GM18499 (cell line): ENCODE measurements at regions not wholly inside any gene's neighbourhood (a gene's known extent, or its start where the extent isn't known, plus 50 kb on each side); places are given as distances from the start of the nearest gene placed in this dataset.

Experiments used
- ATAC-seq: cut with Tn5 transposase; IDR thresholded peaks from one replicate; pipeline ENCODE4 v1.9.1; 2021; ENCODE audit warnings: moderate number of reproducible peaks; ENCODE audit not compliant: insufficient read depth, unreplicated experiment

- no peak for ATAC-seq
Observed at GRCh38 chr6:29884261-29884660, 56.6 kb downstream of the HLA-G start.

GRCh38 chr6:29886701-29887100 is 55.6 kb upstream of the HLA-A start:
- no peak for ATAC-seq

- peak; percentile 17 for ATAC-seq
Observed at GRCh38 chr6:29887330-29887818, 55.0 kb upstream of the HLA-A start.

- peak; percentile 46 for ATAC-seq
Observed at GRCh38 chr6:29887819-29888776, 54.2 kb upstream of the HLA-A start.
